Activated B cell treated with CpG ODN at 0.5 μM for 24 hours (primary cell): ENCODE measurements at regions not wholly inside any gene's neighbourhood (a gene's known extent, or its start where the extent isn't known, plus 50 kb on each side); places are given as distances from the start of the nearest gene placed in this dataset.

Source experiments
- ATAC-seq: fragments of 200-7000 bp; cut with Tn5 transposase; one replicate; pipeline ENCODE4 v1.10.0; 2021; ENCODE audit warnings: low read depth, mild to moderate bottlenecking, moderate library complexity
- CTCF ChIA-PET: fragments of 350-600 bp; sonication (Branson Sonifier 250); formaldehyde crosslinking; loops from one replicate; lab custom pipeline; 2021; ENCODE audit warnings: antibody characterized with exemption; lab: Charles Lee
- POLR2A ChIA-PET: fragments of 350-600 bp; sonication (Branson Sonifier 250); formaldehyde crosslinking; loops from one replicate; lab custom pipeline; 2021; ENCODE audit warnings: antibody characterized with exemption; lab: Charles Lee
- DNase-seq: peaks from one replicate; pipeline ENCODE4 v3.0.0; 2022
- H3K27ac Mint-ChIP-seq: one replicate; pipeline ENCODE4 v1.8.0; 2020; ENCODE audit warnings: mixed read lengths
- H3K27me3 Mint-ChIP-seq: one replicate; pipeline ENCODE4 v1.8.0; 2021; ENCODE audit warnings: mixed read lengths
- H3K36me3 Mint-ChIP-seq: one replicate; pipeline ENCODE4 v1.8.0; 2021; ENCODE audit warnings: low read depth, mixed read lengths
- H3K4me1 Mint-ChIP-seq: one replicate; pipeline ENCODE4 v1.8.0; 2021; ENCODE audit warnings: mixed read lengths
- H3K4me3 Mint-ChIP-seq: one replicate; pipeline ENCODE4 v1.8.0; 2020; ENCODE audit warnings: mild to moderate bottlenecking, mixed read lengths
- H3K9me3 Mint-ChIP-seq: one replicate; pipeline ENCODE4 v1.8.0; 2020; ENCODE audit warnings: mixed read lengths
- CTCF ChIP-seq: fragments of 200-600 bp; IDR thresholded peaks from one replicate; pipeline ENCODE4 v1.8.0; 2022; ENCODE audit warnings: antibody characterized with exemption, mild to moderate bottlenecking
- intact Hi-C: fragments of 100-400 bp; cut with micrococcal nuclease; formaldehyde crosslinking; loops from one replicate; pipeline ENCODE4 v1.15.1; 2024

DNA sequence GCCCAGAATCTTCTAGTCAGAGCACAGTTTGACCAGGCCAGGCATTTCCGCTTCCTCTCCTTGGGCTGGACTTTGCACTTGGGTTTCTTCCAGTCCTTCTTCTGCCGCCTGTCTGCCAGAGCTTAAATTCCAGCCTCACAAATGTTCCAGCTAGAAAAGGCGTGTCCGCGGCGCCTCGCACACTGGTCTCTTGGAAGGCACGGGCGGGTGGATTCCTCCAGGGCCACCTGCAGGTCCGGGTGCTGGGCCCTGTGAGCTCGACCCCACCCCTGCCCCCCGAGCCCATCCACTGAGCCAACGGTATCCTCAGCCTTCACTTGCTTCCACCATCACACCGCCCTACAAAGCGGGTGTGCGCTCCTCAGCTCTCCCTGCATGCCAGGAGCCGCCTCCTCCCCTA, 2026.5 kb downstream of the TP53TG3F start:
- ChIA-PET CTCF (no interaction called here), POLR2A (no interaction called here)
- intact Hi-C loops, result no loop called here
- Mint-ChIP-seq H3K9me3 (peaks cover 21% of the 10 kb centered on the region), H3K4me3 (no peak overlapping the region), H3K27me3 (no peaks in the 10 kb centered on the region), H3K27ac (no peak overlapping the region), H3K36me3 (no peaks in the 10 kb centered on the region), H3K4me1 (no peaks in the 10 kb centered on the region)
- no peak for TF ChIP-seq CTCF
- ATAC-seq, result no peak
- no peak for DNase-seq

DNA sequence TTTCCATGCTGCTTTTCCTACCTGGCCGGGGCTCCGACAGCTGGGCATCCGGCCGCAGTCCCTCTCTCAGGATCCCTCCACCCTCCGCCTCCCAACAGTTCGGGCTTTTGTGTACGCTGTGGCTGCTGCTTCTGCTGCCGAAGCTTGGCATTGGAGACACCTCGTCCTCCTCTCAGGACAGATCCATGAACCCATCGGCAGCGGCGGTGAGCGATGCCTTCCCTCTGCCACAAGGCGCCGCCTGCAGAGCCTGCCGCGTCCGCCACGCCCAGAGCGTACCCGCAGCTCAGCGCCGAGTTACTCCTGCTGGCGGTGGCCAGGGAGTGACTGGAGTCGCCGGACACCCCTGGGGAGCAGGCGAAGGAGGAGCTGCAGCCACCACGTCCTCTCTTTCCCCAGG, 2032.8 kb downstream of the TP53TG3F start:
- ATAC-seq (no peak), DNase-seq (no peak)
- TF ChIP-seq CTCF, result no peak
- H3K27me3 Mint-ChIP-seq, result no peaks in the 10 kb centered on the region
- intact Hi-C loops, result no loop called here
- ChIA-PET POLR2A (no interaction called here), CTCF (no interaction called here)
- no peak overlapping the region for H3K4me3 Mint-ChIP-seq
- no peak overlapping the region for H3K27ac Mint-ChIP-seq
- H3K36me3 Mint-ChIP-seq, result no peaks in the 10 kb centered on the region
- peaks cover 21% of the 10 kb centered on the region for H3K9me3 Mint-ChIP-seq
- no peaks in the 10 kb centered on the region for H3K4me1 Mint-ChIP-seq

GRCh38 chr16:35497399-35497798, 2038.0 kb downstream of the TP53TG3F start:
- ChIA-PET CTCF (no interaction called here), POLR2A (no interaction called here)
- ATAC-seq (no peak), DNase-seq (no peak)
- Mint-ChIP-seq H3K27me3 (no peaks in the 10 kb centered on the region), H3K9me3 (peaks cover 16% of the 10 kb centered on the region), H3K4me1 (no peaks in the 10 kb centered on the region), H3K36me3 (no peaks in the 10 kb centered on the region), H3K4me3 (no peak overlapping the region), H3K27ac (no peak overlapping the region)
- intact Hi-C loops, result no loop called here
- TF ChIP-seq CTCF, result no peak

DNA sequence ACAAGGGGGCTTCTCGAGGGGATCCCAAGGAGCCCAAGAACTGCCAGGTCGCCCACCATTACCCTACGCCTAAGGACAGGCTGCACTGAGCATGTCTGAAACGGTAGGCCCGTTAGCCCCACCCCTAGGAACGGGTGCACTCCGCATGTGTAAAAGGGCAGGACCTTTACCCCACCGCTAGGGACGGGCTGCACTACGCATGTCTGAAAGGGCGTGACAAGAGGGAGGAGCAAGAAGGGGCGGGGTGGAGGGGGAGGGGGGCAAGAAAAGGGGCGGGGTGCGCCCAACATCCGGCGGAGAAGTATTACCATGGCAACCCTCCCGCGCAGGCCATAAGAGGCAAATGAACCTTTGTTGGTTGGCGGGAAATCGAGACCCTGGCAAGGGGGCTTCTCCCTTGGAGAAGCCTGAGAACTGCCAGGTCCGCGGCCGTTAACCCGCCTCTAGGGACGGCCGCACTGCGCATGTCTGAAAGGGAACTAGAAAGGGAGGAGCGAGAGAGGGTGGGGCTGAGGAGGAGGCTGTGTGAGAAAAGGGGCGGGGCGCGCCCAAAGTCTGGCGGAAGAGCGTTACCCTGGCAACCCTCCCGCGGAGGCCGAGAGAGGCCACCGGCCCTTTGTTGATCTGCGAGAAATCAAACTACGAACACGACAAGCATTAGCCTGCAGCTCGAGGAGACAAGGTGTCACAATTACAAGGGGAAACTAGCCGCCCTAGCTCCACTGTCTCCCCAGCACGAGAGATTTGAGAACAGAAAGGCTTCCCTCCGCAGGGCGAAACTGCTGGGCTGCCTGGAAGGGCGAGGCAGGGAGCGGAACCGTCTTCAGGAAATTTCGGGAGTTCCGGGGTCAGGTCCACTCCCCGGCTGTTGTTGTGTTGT, 2046.8 kb downstream of the TP53TG3F start:
- Mint-ChIP-seq H3K4me1 (no peaks in the 10 kb centered on the region), H3K27ac (no peak overlapping the region), H3K36me3 (no peaks in the 10 kb centered on the region), H3K27me3 (no peaks in the 10 kb centered on the region), H3K9me3 (peaks cover 28% of the 10 kb centered on the region), H3K4me3 (no peak overlapping the region)
- ChIA-PET POLR2A (no interaction called here), CTCF (no interaction called here)
- TF ChIP-seq CTCF, result no peak
- ATAC-seq, result no peak
- intact Hi-C loops, result no loop called here
- DNase-seq, result no peak

GRCh38 chr16:35506898-35507194, 2047.4 kb downstream of the TP53TG3F start:
- Mint-ChIP-seq H3K4me1 (no peaks in the 10 kb centered on the region), H3K9me3 (peaks cover 28% of the 10 kb centered on the region), H3K27me3 (no peaks in the 10 kb centered on the region), H3K27ac (no peak overlapping the region), H3K36me3 (no peaks in the 10 kb centered on the region), H3K4me3 (no peak overlapping the region)
- ATAC-seq, result no peak
- no peak for TF ChIP-seq CTCF
- DNase-seq, result no peak
- ChIA-PET CTCF (no interaction called here), POLR2A (no interaction called here)
- intact Hi-C loops, result no loop called here
